K562 (cell line): ENCODE measurements at regions not wholly inside any gene's neighbourhood (a gene's known extent, or its start where the extent isn't known, plus 50 kb on each side); places are given as distances from the start of the nearest gene placed in this dataset.

Experiments used
- CTBP1 ChIP-seq: fragments of 450-650 bp; IDR thresholded peaks from 2 replicates; pipeline ENCODE4 v1.6.1; 2016; ENCODE audit warnings: borderline replicate concordance
- HNRNPL ChIP-seq: fragments of 200-400 bp; formaldehyde crosslinking; IDR thresholded peaks from 2 replicates; pipeline ENCODE4 v1.6.1; 2017; ENCODE audit warnings: low read depth, mild to moderate bottlenecking, low read length
- HOMEZ ChIP-seq: fragments of 250-450 bp; sonication (Bioruptor Pico); IDR thresholded peaks from 2 replicates; pipeline ENCODE4 v1.4.0; 2020; ENCODE audit warnings: mild to moderate bottlenecking, moderate library complexity
- JUN ChIP-seq, 2 experiments: sonication (generic) in 1 of 2; formaldehyde crosslinking in 1 of 2; IDR thresholded peaks; 2 replicates each; pipeline versions ENCODE4 v1.6.1 to v1.8.0; 2012 to 2022; ENCODE audit warnings: borderline replicate concordance in 2 of 2, mild to moderate bottlenecking in 2 of 2, improper control_type of control experiment in 1 of 2, low read depth in 1 of 2, low read length in 1 of 2, missing genetic modification reagents in 1 of 2
- KLF6 ChIP-seq: fragments of 250-450 bp; sonication (Bioruptor Pico); IDR thresholded peaks from 2 replicates; pipeline ENCODE4 v1.4.0; 2020; ENCODE audit warnings: mild to moderate bottlenecking, moderate library complexity, borderline replicate concordance
- MYC ChIP-seq, 2 experiments: fragments of 250-450 bp in 1 of 2; sonication (Bioruptor Pico) in 1 of 2; IDR thresholded peaks; 2 replicates each; pipeline versions ENCODE4 v1.5.1 to v1.6.1; 2012 to 2021; ENCODE audit warnings: low read depth in 2 of 2, borderline replicate concordance in 1 of 2, improper control_type of control experiment in 1 of 2, low read length in 1 of 2, mild to moderate bottlenecking in 1 of 2, moderate library complexity in 1 of 2
- PHB ChIP-seq: fragments of 250-450 bp; sonication (Bioruptor Pico); IDR thresholded peaks from 2 replicates; pipeline ENCODE4 v1.5.0; 2021
- POLR2G ChIP-seq: fragments of 200-400 bp; formaldehyde crosslinking; IDR thresholded peaks from 2 replicates; pipeline ENCODE4 v1.6.1; 2017; ENCODE audit warnings: low read depth, mild to moderate bottlenecking, antibody characterized with exemption, low read length, moderate library complexity
- PTRF ChIP-seq: fragments of 450-650 bp; IDR thresholded peaks from 2 replicates; pipeline ENCODE4 v1.6.1; 2016; ENCODE audit warnings: mild to moderate bottlenecking, missing genetic modification characterization, missing compliant biosample characterization
- PYGO2 ChIP-seq: fragments of 450-650 bp; IDR thresholded peaks from 2 replicates; pipeline ENCODE4 v1.6.1; 2016; ENCODE audit warnings: mild to moderate bottlenecking, missing genetic modification characterization, moderate library complexity, missing compliant biosample characterization
- RHOXF2B ChIP-seq: fragments of 250-450 bp; sonication (Bioruptor Pico); conservative IDR thresholded peaks from 2 replicates; pipeline ENCODE4 v1.5.1; 2021
- ZFP36 ChIP-seq: fragments of 150-350 bp; IDR thresholded peaks from 2 replicates; pipeline ENCODE4 v1.6.1; 2018; ENCODE audit warnings: low read length, low read depth; ENCODE audit not compliant: partially characterized antibody
- ZNF76 ChIP-seq: fragments of 250-450 bp; sonication (Bioruptor Pico); IDR thresholded peaks from 2 replicates; pipeline ENCODE4 v1.4.0; 2020; ENCODE audit warnings: mild to moderate bottlenecking, moderate library complexity, borderline replicate concordance
- TF ChIP-seq, protein P1 (sequence below): fragments of 450-650 bp; IDR thresholded peaks from 2 replicates; pipeline ENCODE4 v1.6.1; 2016; ENCODE audit warnings: mild to moderate bottlenecking, moderate library complexity

DNA sequence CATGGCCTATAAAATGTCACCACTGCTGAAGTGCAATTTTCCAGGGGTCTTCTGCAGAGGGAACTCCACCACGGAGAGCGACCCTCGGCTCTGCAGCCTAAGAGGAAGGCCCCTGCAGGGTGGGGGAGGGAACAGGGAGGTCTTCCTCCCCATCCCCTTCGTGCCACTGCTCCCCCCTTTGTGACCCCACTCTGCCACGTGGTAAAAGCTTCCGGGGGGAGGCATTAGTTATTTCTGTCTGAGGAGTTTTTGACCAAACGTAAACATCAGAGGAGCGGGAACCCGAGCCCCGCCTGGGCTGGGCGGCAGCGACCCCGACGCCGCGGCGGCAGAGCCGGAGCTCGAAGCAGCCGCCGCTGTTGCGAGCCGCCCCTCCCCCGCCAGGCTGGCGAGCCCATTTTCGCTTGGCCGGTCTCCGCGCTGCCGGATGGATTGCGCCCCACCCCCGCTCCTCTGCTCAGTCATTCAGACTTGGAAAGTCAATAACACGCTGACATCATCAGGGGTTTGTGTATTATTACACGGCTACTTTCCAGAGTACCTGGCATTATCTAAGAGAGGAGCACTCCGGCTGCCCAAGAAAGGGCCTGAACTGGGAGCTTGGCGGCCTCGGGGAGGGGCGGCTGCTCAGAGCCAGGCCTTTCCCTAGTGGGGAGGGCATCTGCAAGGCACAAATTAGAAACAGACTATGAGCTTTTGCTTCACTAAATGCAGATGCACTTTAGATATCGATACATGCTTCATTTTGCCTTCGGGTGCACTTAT is 162.5 kb upstream of the TBL1XR1 start (continued):
- TF ChIP-seq, protein P1, sequence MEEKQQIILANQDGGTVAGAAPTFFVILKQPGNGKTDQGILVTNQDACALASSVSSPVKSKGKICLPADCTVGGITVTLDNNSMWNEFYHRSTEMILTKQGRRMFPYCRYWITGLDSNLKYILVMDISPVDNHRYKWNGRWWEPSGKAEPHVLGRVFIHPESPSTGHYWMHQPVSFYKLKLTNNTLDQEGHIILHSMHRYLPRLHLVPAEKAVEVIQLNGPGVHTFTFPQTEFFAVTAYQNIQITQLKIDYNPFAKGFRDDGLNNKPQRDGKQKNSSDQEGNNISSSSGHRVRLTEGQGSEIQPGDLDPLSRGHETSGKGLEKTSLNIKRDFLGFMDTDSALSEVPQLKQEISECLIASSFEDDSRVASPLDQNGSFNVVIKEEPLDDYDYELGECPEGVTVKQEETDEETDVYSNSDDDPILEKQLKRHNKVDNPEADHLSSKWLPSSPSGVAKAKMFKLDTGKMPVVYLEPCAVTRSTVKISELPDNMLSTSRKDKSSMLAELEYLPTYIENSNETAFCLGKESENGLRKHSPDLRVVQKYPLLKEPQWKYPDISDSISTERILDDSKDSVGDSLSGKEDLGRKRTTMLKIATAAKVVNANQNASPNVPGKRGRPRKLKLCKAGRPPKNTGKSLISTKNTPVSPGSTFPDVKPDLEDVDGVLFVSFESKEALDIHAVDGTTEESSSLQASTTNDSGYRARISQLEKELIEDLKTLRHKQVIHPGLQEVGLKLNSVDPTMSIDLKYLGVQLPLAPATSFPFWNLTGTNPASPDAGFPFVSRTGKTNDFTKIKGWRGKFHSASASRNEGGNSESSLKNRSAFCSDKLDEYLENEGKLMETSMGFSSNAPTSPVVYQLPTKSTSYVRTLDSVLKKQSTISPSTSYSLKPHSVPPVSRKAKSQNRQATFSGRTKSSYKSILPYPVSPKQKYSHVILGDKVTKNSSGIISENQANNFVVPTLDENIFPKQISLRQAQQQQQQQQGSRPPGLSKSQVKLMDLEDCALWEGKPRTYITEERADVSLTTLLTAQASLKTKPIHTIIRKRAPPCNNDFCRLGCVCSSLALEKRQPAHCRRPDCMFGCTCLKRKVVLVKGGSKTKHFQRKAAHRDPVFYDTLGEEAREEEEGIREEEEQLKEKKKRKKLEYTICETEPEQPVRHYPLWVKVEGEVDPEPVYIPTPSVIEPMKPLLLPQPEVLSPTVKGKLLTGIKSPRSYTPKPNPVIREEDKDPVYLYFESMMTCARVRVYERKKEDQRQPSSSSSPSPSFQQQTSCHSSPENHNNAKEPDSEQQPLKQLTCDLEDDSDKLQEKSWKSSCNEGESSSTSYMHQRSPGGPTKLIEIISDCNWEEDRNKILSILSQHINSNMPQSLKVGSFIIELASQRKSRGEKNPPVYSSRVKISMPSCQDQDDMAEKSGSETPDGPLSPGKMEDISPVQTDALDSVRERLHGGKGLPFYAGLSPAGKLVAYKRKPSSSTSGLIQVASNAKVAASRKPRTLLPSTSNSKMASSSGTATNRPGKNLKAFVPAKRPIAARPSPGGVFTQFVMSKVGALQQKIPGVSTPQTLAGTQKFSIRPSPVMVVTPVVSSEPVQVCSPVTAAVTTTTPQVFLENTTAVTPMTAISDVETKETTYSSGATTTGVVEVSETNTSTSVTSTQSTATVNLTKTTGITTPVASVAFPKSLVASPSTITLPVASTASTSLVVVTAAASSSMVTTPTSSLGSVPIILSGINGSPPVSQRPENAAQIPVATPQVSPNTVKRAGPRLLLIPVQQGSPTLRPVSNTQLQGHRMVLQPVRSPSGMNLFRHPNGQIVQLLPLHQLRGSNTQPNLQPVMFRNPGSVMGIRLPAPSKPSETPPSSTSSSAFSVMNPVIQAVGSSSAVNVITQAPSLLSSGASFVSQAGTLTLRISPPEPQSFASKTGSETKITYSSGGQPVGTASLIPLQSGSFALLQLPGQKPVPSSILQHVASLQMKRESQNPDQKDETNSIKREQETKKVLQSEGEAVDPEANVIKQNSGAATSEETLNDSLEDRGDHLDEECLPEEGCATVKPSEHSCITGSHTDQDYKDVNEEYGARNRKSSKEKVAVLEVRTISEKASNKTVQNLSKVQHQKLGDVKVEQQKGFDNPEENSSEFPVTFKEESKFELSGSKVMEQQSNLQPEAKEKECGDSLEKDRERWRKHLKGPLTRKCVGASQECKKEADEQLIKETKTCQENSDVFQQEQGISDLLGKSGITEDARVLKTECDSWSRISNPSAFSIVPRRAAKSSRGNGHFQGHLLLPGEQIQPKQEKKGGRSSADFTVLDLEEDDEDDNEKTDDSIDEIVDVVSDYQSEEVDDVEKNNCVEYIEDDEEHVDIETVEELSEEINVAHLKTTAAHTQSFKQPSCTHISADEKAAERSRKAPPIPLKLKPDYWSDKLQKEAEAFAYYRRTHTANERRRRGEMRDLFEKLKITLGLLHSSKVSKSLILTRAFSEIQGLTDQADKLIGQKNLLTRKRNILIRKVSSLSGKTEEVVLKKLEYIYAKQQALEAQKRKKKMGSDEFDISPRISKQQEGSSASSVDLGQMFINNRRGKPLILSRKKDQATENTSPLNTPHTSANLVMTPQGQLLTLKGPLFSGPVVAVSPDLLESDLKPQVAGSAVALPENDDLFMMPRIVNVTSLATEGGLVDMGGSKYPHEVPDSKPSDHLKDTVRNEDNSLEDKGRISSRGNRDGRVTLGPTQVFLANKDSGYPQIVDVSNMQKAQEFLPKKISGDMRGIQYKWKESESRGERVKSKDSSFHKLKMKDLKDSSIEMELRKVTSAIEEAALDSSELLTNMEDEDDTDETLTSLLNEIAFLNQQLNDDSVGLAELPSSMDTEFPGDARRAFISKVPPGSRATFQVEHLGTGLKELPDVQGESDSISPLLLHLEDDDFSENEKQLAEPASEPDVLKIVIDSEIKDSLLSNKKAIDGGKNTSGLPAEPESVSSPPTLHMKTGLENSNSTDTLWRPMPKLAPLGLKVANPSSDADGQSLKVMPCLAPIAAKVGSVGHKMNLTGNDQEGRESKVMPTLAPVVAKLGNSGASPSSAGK: no peak
- TF ChIP-seq PHB: 0 out of 2 replicates have a peak, but pooled peaks have one; percentile 4
- TF ChIP-seq HOMEZ: no peak
- no peak for TF ChIP-seq KLF6
- no peak for TF ChIP-seq PYGO2 (tag)
- TF ChIP-seq PTRF (tag): 0 out of 2 replicates have a peak, but pooled peaks have one; percentile 31
- TF ChIP-seq MYC (IDR thresholded peaks at IDR 0.05; ENCODE audit: low read depth, low read length): peak; percentile 80
- no peak for TF ChIP-seq MYC (CRISPR knock-in tag; IDR thresholded peaks at IDR 0.05; ENCODE audit: borderline replicate concordance, low read depth)
- TF ChIP-seq RHOXF2B: no peak
- TF ChIP-seq CTBP1: peak; percentile 88; the same call in 1 of the 2 replicates
- TF ChIP-seq JUN (IDR thresholded peaks at IDR 0.05; ENCODE audit: borderline replicate concordance, low read depth, low read length): peak; percentile 97
- peak; percentile 100 for TF ChIP-seq JUN (CRISPR knock-in tag; IDR thresholded peaks at IDR 0.05; ENCODE audit: borderline replicate concordance)
- 0 out of 2 replicates have a peak, but pooled peaks have one; percentile 30 for TF ChIP-seq ZNF76 (CRISPR knock-in tag)
- peak; percentile 24 for TF ChIP-seq ZFP36
- TF ChIP-seq HNRNPL: 0 out of 2 replicates have a peak, but pooled peaks have one; percentile 66
- peak; percentile 75 for TF ChIP-seq POLR2G
